ENCODE measurements at regions not wholly inside any gene's neighbourhood (a gene's known extent, or its start where the extent isn't known, plus 50 kb on each side); places are given as distances from the start of the nearest gene placed in this dataset.
"Not testable (repeated sequence)": the region's sequence is repeated elsewhere in the genome, so short reads cannot be mapped to it uniquely, and the experiment has no call there.

- H3K27me3 ChIP-seq (ENCODE audit: insufficient read depth, poor library complexity, severe bottlenecking) = peaks cover 2% of the 10 kb centered on the region
- no peak overlapping the region for H3K4me3 ChIP-seq (replicated peaks; ENCODE audit: insufficient read depth, low read length)
- no peak for TF ChIP-seq SPI1 (IDR thresholded peaks at IDR 0.05; ENCODE audit: borderline replicate concordance, low read depth)
- TF ChIP-seq POLR2AphosphoS5 (IDR thresholded peaks at IDR 0.05; ENCODE audit: low read depth) = no peak
- TF ChIP-seq, protein P1, sequence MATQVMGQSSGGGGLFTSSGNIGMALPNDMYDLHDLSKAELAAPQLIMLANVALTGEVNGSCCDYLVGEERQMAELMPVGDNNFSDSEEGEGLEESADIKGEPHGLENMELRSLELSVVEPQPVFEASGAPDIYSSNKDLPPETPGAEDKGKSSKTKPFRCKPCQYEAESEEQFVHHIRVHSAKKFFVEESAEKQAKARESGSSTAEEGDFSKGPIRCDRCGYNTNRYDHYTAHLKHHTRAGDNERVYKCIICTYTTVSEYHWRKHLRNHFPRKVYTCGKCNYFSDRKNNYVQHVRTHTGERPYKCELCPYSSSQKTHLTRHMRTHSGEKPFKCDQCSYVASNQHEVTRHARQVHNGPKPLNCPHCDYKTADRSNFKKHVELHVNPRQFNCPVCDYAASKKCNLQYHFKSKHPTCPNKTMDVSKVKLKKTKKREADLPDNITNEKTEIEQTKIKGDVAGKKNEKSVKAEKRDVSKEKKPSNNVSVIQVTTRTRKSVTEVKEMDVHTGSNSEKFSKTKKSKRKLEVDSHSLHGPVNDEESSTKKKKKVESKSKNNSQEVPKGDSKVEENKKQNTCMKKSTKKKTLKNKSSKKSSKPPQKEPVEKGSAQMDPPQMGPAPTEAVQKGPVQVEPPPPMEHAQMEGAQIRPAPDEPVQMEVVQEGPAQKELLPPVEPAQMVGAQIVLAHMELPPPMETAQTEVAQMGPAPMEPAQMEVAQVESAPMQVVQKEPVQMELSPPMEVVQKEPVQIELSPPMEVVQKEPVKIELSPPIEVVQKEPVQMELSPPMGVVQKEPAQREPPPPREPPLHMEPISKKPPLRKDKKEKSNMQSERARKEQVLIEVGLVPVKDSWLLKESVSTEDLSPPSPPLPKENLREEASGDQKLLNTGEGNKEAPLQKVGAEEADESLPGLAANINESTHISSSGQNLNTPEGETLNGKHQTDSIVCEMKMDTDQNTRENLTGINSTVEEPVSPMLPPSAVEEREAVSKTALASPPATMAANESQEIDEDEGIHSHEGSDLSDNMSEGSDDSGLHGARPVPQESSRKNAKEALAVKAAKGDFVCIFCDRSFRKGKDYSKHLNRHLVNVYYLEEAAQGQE (IDR thresholded peaks at IDR 0.05; ENCODE audit: insufficient replicate concordance, low read depth) = no peak
- no peak for TF ChIP-seq GABPA (IDR thresholded peaks at IDR 0.05; ENCODE audit: low read depth)
- no peak for TF ChIP-seq CTCF (IDR thresholded peaks at IDR 0.05; ENCODE audit: insufficient read depth, low read length)
- H3K27ac ChIP-seq (replicated peaks) = no peak overlapping the region
- DNase-seq (ENCODE audit: low read depth in 1 of 2, low spot score in 1 of 2) = no peak
Observed at GRCh38 chr2:173521450-173522192, 166.9 kb downstream of the CDCA7 start.

DNA sequence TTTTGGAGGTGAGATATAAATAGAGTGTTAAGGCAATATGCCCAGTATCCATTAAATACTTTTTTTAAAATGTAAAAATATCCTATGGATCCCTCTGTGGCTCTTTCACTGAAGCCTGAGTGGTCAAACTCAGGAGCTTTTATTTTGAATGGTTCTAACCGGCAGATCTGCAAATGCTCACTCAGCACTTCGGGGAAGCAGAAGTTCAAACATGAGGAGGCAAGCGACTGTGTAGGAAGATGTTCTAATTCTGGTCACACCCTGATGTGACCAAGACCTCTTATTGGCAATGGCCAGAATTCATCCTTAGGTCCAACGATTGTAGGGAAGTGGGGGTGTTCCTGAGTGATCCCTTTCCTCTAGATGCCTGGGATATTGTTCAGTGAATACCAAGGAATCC lies 168.8 kb downstream of the CDCA7 start:
- no peak overlapping the region for H3K4me3 ChIP-seq (replicated peaks; ENCODE audit: insufficient read depth, low read length)
- peak in 1 of 2 experiments; percentile 8 for DNase-seq (ENCODE audit: low read depth in 1 of 2, low spot score in 1 of 2)
- H3K27ac ChIP-seq (replicated peaks) = no peak overlapping the region
- no peak for TF ChIP-seq CTCF (IDR thresholded peaks at IDR 0.05; ENCODE audit: insufficient read depth, low read length)
- no peak for TF ChIP-seq GABPA (IDR thresholded peaks at IDR 0.05; ENCODE audit: low read depth)
- TF ChIP-seq SPI1 (IDR thresholded peaks at IDR 0.05; ENCODE audit: borderline replicate concordance, low read depth) = no peak
- TF ChIP-seq, protein P1 (IDR thresholded peaks at IDR 0.05; ENCODE audit: insufficient replicate concordance, low read depth) = no peak
- TF ChIP-seq POLR2AphosphoS5 (IDR thresholded peaks at IDR 0.05; ENCODE audit: low read depth) = no peak
- H3K27me3 ChIP-seq (ENCODE audit: insufficient read depth, poor library complexity, severe bottlenecking) = peaks cover 2% of the 10 kb centered on the region

GRCh38 chr2:173524256-173524955 lies 169.7 kb downstream of the CDCA7 start:
- TF ChIP-seq SPI1 (IDR thresholded peaks at IDR 0.05; ENCODE audit: borderline replicate concordance, low read depth) (no peak), CTCF (IDR thresholded peaks at IDR 0.05; ENCODE audit: insufficient read depth, low read length) (no peak), GABPA (IDR thresholded peaks at IDR 0.05; ENCODE audit: low read depth) (no peak), POLR2AphosphoS5 (IDR thresholded peaks at IDR 0.05; ENCODE audit: low read depth) (no peak)
- TF ChIP-seq, protein P1 (IDR thresholded peaks at IDR 0.05; ENCODE audit: insufficient replicate concordance, low read depth) = no peak
- H3K27ac ChIP-seq (replicated peaks) = no peak overlapping the region
- DNase-seq (ENCODE audit: low read depth in 1 of 2, low spot score in 1 of 2) = peak; percentile 7 to 11
- H3K4me3 ChIP-seq (replicated peaks; ENCODE audit: insufficient read depth, low read length) = no peak overlapping the region
- peaks cover 2% of the 10 kb centered on the region for H3K27me3 ChIP-seq (ENCODE audit: insufficient read depth, poor library complexity, severe bottlenecking)

DNA sequence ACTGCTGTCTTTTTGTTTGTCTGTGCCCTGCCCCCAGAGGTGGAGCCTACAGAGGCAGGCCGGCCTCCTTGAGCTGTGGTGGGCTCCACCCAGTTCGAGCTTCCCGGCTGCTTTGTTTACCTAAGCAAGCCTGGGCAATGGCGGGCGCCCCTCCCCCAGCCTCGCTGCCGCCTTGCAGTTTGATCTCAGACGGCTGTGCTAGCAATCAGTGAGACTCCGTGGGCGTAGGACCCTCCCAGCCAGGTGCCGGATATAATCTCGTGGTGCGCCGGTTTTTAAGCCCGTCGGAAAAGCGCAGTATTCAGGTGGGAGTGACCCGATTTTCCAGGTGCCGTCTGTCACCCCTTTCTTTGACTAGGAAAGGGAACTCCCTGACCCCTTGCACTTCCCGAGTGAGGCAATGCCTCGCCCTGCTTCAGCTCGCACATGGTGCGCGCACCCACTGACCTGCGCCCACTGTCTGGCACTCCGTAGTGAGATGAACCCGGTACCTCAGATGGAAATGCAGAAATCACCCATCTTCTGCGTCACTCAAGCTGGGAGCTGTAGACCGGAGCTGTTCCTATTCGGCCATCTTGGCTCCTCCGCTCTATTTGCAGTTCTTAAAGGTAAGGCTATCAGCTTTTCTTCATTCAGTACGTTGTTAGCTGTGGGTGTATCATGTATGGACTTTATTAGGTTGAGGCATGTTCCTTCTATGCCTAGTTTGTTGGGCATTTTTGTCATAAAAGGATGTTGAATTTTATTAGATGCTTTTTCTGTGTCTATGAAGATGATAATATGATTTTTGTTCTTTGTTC lies 178.3 kb downstream of the CDCA7 start:
- H3K4me3 ChIP-seq (replicated peaks; ENCODE audit: insufficient read depth, low read length); DNase-seq (ENCODE audit: low read depth in 1 of 2, low spot score in 1 of 2); H3K27ac ChIP-seq (replicated peaks); H3K27me3 ChIP-seq (ENCODE audit: insufficient read depth, poor library complexity, severe bottlenecking): not testable (repeated sequence)
